ENCODE measurements at regions not wholly inside any gene's neighbourhood (a gene's known extent, or its start where the extent isn't known, plus 50 kb on each side); places are given as distances from the start of the nearest gene placed in this dataset.

DNA sequence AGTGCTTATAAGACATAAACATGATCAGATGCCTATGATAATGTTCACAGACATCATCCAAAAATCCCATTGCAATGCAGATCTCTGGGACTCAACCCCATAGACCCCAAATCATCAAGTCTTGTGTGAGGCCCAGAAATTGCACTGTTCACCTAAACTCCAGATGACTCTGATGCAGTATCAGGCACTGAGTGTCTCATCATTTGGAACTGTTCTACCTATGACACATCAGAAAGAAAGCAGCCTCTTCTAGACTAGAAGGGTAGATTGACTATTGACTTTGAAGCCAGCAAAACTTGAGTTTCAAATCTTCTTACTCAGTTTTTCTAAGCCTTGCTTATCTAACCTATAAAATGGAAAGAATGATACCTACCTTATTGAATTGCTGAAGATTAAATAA, 58.7 kb upstream of the PAPPA start:
- H3K4me3 ChIP-seq (ENCODE audit: low read depth, low read length): no peak overlapping the region
- TF ChIP-seq, protein P1, sequence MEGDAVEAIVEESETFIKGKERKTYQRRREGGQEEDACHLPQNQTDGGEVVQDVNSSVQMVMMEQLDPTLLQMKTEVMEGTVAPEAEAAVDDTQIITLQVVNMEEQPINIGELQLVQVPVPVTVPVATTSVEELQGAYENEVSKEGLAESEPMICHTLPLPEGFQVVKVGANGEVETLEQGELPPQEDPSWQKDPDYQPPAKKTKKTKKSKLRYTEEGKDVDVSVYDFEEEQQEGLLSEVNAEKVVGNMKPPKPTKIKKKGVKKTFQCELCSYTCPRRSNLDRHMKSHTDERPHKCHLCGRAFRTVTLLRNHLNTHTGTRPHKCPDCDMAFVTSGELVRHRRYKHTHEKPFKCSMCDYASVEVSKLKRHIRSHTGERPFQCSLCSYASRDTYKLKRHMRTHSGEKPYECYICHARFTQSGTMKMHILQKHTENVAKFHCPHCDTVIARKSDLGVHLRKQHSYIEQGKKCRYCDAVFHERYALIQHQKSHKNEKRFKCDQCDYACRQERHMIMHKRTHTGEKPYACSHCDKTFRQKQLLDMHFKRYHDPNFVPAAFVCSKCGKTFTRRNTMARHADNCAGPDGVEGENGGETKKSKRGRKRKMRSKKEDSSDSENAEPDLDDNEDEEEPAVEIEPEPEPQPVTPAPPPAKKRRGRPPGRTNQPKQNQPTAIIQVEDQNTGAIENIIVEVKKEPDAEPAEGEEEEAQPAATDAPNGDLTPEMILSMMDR (IDR thresholded peaks at IDR 0.05; ENCODE audit: insufficient read depth, low read length): no peak
- no peak for DNase-seq (ENCODE audit: low read depth)

DNA sequence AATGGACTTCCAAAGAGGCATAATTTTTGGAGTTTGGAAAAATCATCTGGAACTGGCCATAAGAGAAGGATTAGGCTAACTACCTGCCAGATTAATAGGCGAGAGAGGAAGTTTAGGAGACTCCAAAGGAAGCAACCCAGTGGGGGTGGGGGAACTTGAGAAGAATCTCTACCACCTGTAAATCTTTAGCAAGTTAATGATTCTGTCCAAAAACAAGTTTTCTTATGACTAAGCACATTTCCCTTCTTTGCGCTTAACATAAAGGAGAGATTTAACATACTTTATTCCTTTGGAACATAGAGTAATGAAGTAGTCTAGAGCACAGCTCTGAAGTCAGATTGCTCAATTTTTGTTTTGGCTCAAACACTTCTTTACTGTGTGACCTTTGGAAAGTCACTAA, 58.2 kb upstream of the PAPPA start:
- TF ChIP-seq, protein P1 (IDR thresholded peaks at IDR 0.05; ENCODE audit: insufficient read depth, low read length): no peak
- DNase-seq (ENCODE audit: low read depth): no peak
- H3K4me3 ChIP-seq (ENCODE audit: low read depth, low read length): no peak overlapping the region

DNA sequence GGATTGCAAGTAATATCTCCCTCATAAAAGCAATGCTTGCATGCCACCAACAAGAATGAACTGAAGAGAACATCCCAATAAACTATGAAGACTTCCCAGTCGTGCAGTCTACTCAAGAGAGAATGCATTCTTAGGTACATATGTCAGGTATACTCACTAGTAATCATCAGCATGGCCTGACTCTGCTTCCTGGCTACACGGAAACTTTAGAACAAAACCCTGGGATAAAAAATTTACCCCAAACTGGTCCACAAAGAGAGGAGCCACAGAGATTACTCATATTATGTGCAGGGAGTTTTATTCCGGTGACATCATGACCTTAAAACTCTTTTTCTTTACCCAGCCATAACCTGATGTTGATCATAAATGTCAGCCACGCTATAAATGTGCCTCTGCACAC, 57.5 kb upstream of the PAPPA start:
- TF ChIP-seq, protein P1 (IDR thresholded peaks at IDR 0.05; ENCODE audit: insufficient read depth, low read length): no peak
- no peak overlapping the region for H3K4me3 ChIP-seq (ENCODE audit: low read depth, low read length)
- no peak for DNase-seq (ENCODE audit: low read depth)

DNA sequence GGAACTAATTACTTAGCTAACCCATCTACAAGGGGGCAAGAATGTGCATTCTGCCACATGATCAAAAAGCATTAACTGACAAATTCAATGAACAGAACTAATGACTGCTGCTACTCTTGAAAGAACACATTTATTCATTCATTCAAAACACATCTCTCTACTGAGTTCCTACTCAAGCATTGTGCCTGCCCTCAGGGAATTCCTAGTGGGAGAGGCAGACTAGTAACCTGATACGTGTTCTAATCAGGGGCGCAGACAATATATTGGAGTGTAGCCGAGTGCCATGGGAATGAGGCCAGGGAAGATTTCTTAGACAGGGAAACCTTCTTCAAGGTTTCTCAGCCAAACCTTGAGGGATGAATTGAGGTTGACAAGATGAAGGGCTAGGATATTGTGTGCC, 56.7 kb upstream of the PAPPA start:
- peak; percentile 43 for DNase-seq (ENCODE audit: low read depth)
- TF ChIP-seq, protein P1 (IDR thresholded peaks at IDR 0.05; ENCODE audit: insufficient read depth, low read length): no peak
- H3K4me3 ChIP-seq (ENCODE audit: low read depth, low read length): no peak overlapping the region

DNA sequence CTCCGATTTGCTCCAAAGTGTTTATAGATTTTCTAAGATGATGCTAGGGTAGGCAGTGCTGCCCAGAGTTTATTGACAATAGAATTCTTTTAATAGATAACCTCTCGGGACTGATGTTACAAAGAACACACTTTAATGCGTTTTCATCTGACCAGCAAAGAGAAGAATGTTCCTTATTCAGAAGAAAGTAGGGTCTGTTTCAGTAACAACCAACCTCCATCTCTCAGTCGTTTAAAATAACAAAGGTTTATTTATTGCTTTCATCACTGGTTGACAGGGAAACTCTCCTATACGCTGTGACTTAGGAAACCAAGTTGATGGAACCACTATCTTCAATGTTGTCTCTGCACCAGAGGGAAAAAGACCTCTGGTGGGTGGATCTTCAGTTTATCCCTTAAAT, 55.1 kb upstream of the PAPPA start:
- DNase-seq (ENCODE audit: low read depth): no peak
- TF ChIP-seq, protein P1 (IDR thresholded peaks at IDR 0.05; ENCODE audit: insufficient read depth, low read length): no peak
- no peak overlapping the region for H3K4me3 ChIP-seq (ENCODE audit: low read depth, low read length)

DNA sequence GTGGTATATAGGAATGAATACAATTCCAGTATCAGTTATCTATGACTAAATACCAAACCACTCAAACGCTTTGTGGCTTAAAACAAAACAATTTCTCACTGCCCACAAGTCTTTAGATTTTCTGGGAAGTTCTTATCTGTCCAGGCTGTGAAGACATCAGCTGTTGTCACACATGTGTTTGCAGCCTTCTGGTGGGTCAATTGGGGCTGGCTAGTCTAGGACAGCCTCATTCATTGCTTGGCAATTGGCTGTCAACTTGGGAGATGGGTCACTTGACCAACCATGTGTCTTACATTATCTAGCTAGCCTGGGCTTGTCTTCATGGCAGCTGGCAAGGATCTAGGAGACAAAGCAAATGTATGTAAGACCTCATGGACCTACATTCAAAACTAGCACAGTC, 53.8 kb upstream of the PAPPA start:
- no peak overlapping the region for H3K4me3 ChIP-seq (ENCODE audit: low read depth, low read length)
- peak; percentile 74 for DNase-seq (ENCODE audit: low read depth)
- TF ChIP-seq, protein P1 (IDR thresholded peaks at IDR 0.05; ENCODE audit: insufficient read depth, low read length): no peak

DNA sequence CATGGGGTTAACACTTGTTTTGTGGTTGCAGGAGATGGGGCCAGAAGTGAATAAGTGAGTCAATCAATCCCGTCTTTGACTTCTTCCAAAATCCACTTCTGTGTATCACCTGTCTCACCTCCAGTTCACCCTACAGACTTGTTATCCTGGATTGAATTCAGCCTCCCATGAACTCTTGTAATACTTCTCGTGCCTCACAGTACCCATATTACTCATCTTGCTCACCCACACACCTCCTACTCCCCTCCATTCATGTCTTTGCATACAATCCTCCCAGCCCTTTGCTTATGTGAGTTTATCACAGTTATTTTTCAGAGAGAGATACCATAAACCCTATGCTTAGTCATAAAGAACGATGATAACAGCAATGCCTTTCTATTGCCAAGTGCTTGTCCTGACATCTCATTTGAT, 52.9 kb upstream of the PAPPA start:
- H3K4me3 ChIP-seq (ENCODE audit: low read depth, low read length): no peak overlapping the region
- TF ChIP-seq, protein P1 (IDR thresholded peaks at IDR 0.05; ENCODE audit: insufficient read depth, low read length): no peak
- peak; percentile 85 for DNase-seq (ENCODE audit: low read depth)

All from fibroblast of the aortic adventitia (primary cell).